ENCODE measurements at regions not wholly inside any gene's neighbourhood (a gene's known extent, or its start where the extent isn't known, plus 50 kb on each side); places are given as distances from the start of the nearest gene placed in this dataset.

GRCh38 chr13:79999601-80000000 lies 341.3 kb downstream of the SPRY2 start:
- Histone ChIP-seq H3K9ac (ENCODE audit: insufficient read length, low read depth) (no peak overlapping the region), H3K27me3 (ENCODE audit: insufficient read depth, insufficient read length) (no peaks in the 10 kb centered on the region), H3K4me3 (ENCODE audit: insufficient read length, low read depth) (no peak overlapping the region), H3K4me1 (ENCODE audit: insufficient read depth, insufficient read length) (no peaks in the 10 kb centered on the region), H3K9me3 (ENCODE audit: insufficient read depth, low read length) (peaks cover 10% of the 10 kb centered on the region; the same call in 1 of the 2 replicates), H3K36me3 (ENCODE audit: insufficient read depth, insufficient read length, low read length) (no peaks in the 10 kb centered on the region)
- no peak for TF ChIP-seq ZNF274 (IDR thresholded peaks at IDR 0.05; ENCODE audit: low read depth, low read length)
- TF ChIP-seq YY1 (IDR thresholded peaks at IDR 0.05; ENCODE audit: insufficient read depth, insufficient read length), result no peak
- no peak for TF ChIP-seq SUZ12 (IDR thresholded peaks at IDR 0.05; ENCODE audit: extremely low read depth, insufficient read depth, insufficient read length)
- DNase-seq (ENCODE audit: low read depth, low spot score), result no peak

GRCh38 chr13:79998381-79998880 lies 342.5 kb downstream of the SPRY2 start:
- no peak for TF ChIP-seq SUZ12 (IDR thresholded peaks at IDR 0.05; ENCODE audit: extremely low read depth, insufficient read depth, insufficient read length)
- no peak for TF ChIP-seq ZNF274 (IDR thresholded peaks at IDR 0.05; ENCODE audit: low read depth, low read length)
- TF ChIP-seq YY1 (IDR thresholded peaks at IDR 0.05; ENCODE audit: insufficient read depth, insufficient read length), result no peak
- DNase-seq (ENCODE audit: low read depth, low spot score), result no peak
- no peak overlapping the region for H3K4me3 ChIP-seq (ENCODE audit: insufficient read length, low read depth)
- no peak overlapping the region for H3K9ac ChIP-seq (ENCODE audit: insufficient read length, low read depth)
- H3K9me3 ChIP-seq (ENCODE audit: insufficient read depth, low read length), result peaks cover 10% of the 10 kb centered on the region; the same call in 1 of the 2 replicates
- H3K4me1 ChIP-seq (ENCODE audit: insufficient read depth, insufficient read length), result no peaks in the 10 kb centered on the region
- H3K27me3 ChIP-seq (ENCODE audit: insufficient read depth, insufficient read length), result no peaks in the 10 kb centered on the region
- H3K36me3 ChIP-seq (ENCODE audit: insufficient read depth, insufficient read length, low read length), result no peaks in the 10 kb centered on the region

- Histone ChIP-seq H3K9ac (ENCODE audit: insufficient read length, low read depth) (no peak overlapping the region), H3K27me3 (ENCODE audit: insufficient read depth, insufficient read length) (no peaks in the 10 kb centered on the region), H3K9me3 (ENCODE audit: insufficient read depth, low read length) (peaks cover 10% of the 10 kb centered on the region; the same call in 1 of the 2 replicates), H3K4me3 (ENCODE audit: insufficient read length, low read depth) (no peak overlapping the region), H3K36me3 (ENCODE audit: insufficient read depth, insufficient read length, low read length) (no peaks in the 10 kb centered on the region), H3K4me1 (ENCODE audit: insufficient read depth, insufficient read length) (no peaks in the 10 kb centered on the region)
- no peak for DNase-seq (ENCODE audit: low read depth, low spot score)
- TF ChIP-seq SUZ12 (IDR thresholded peaks at IDR 0.05; ENCODE audit: extremely low read depth, insufficient read depth, insufficient read length), result no peak
- TF ChIP-seq ZNF274 (IDR thresholded peaks at IDR 0.05; ENCODE audit: low read depth, low read length), result no peak
- no peak for TF ChIP-seq YY1 (IDR thresholded peaks at IDR 0.05; ENCODE audit: insufficient read depth, insufficient read length)
Observed at GRCh38 chr13:79997244-79997643, 343.7 kb downstream of the SPRY2 start.

GRCh38 chr13:79995334-79995733 lies 345.6 kb downstream of the SPRY2 start:
- no peaks in the 10 kb centered on the region for H3K27me3 ChIP-seq (ENCODE audit: insufficient read depth, insufficient read length)
- H3K9ac ChIP-seq (ENCODE audit: insufficient read length, low read depth), result no peak overlapping the region
- H3K4me3 ChIP-seq (ENCODE audit: insufficient read length, low read depth), result no peak overlapping the region
- H3K36me3 ChIP-seq (ENCODE audit: insufficient read depth, insufficient read length, low read length), result no peaks in the 10 kb centered on the region
- TF ChIP-seq SUZ12 (IDR thresholded peaks at IDR 0.05; ENCODE audit: extremely low read depth, insufficient read depth, insufficient read length) (no peak), YY1 (IDR thresholded peaks at IDR 0.05; ENCODE audit: insufficient read depth, insufficient read length) (no peak), ZNF274 (IDR thresholded peaks at IDR 0.05; ENCODE audit: low read depth, low read length) (no peak)
- DNase-seq (ENCODE audit: low read depth, low spot score), result peak; percentile 58
- H3K4me1 ChIP-seq (ENCODE audit: insufficient read depth, insufficient read length), result no peaks in the 10 kb centered on the region
- H3K9me3 ChIP-seq (ENCODE audit: insufficient read depth, low read length), result peaks cover 10% of the 10 kb centered on the region; the same call in 1 of the 2 replicates

GRCh38 chr13:79992111-79992510 lies 348.8 kb downstream of the SPRY2 start:
- DNase-seq (ENCODE audit: low read depth, low spot score), result no peak
- Histone ChIP-seq H3K4me3 (ENCODE audit: insufficient read length, low read depth) (no peak overlapping the region), H3K27me3 (ENCODE audit: insufficient read depth, insufficient read length) (no peaks in the 10 kb centered on the region), H3K9me3 (ENCODE audit: insufficient read depth, low read length) (peaks cover 7% of the 10 kb centered on the region; the same call in 1 of the 2 replicates), H3K36me3 (ENCODE audit: insufficient read depth, insufficient read length, low read length) (no peaks in the 10 kb centered on the region), H3K9ac (ENCODE audit: insufficient read length, low read depth) (no peak overlapping the region), H3K4me1 (ENCODE audit: insufficient read depth, insufficient read length) (no peaks in the 10 kb centered on the region)
- TF ChIP-seq ZNF274 (IDR thresholded peaks at IDR 0.05; ENCODE audit: low read depth, low read length) (no peak), YY1 (IDR thresholded peaks at IDR 0.05; ENCODE audit: insufficient read depth, insufficient read length) (no peak), SUZ12 (IDR thresholded peaks at IDR 0.05; ENCODE audit: extremely low read depth, insufficient read depth, insufficient read length) (no peak)

GRCh38 chr13:79990048-79990447 lies 350.9 kb downstream of the SPRY2 start:
- Histone ChIP-seq H3K4me1 (ENCODE audit: insufficient read depth, insufficient read length) (no peaks in the 10 kb centered on the region), H3K9ac (ENCODE audit: insufficient read length, low read depth) (no peak overlapping the region), H3K9me3 (ENCODE audit: insufficient read depth, low read length) (no peaks in the 10 kb centered on the region; the same call in 1 of the 2 replicates), H3K4me3 (ENCODE audit: insufficient read length, low read depth) (no peak overlapping the region), H3K36me3 (ENCODE audit: insufficient read depth, insufficient read length, low read length) (no peaks in the 10 kb centered on the region), H3K27me3 (ENCODE audit: insufficient read depth, insufficient read length) (no peaks in the 10 kb centered on the region)
- DNase-seq (ENCODE audit: low read depth, low spot score), result no peak
- TF ChIP-seq YY1 (IDR thresholded peaks at IDR 0.05; ENCODE audit: insufficient read depth, insufficient read length) (no peak), ZNF274 (IDR thresholded peaks at IDR 0.05; ENCODE audit: low read depth, low read length) (no peak), SUZ12 (IDR thresholded peaks at IDR 0.05; ENCODE audit: extremely low read depth, insufficient read depth, insufficient read length) (no peak)

- H3K4me1 ChIP-seq (ENCODE audit: insufficient read depth, insufficient read length), result no peaks in the 10 kb centered on the region
- no peak for DNase-seq (ENCODE audit: low read depth, low spot score)
Observed at GRCh38 chr13:79989217-79989661, 351.7 kb downstream of the SPRY2 start.

More at GRCh38 chr13:79989217-79989661, 351.7 kb downstream of the SPRY2 start:
- no peak overlapping the region for H3K4me3 ChIP-seq (ENCODE audit: insufficient read length, low read depth)
- no peak overlapping the region for H3K9ac ChIP-seq (ENCODE audit: insufficient read length, low read depth)
- H3K36me3 ChIP-seq (ENCODE audit: insufficient read depth, insufficient read length, low read length), result no peaks in the 10 kb centered on the region
- no peaks in the 10 kb centered on the region for H3K27me3 ChIP-seq (ENCODE audit: insufficient read depth, insufficient read length)
- no peaks in the 10 kb centered on the region; the same call in 1 of the 2 replicates for H3K9me3 ChIP-seq (ENCODE audit: insufficient read depth, low read length)
- TF ChIP-seq SUZ12 (IDR thresholded peaks at IDR 0.05; ENCODE audit: extremely low read depth, insufficient read depth, insufficient read length) (no peak), ZNF274 (IDR thresholded peaks at IDR 0.05; ENCODE audit: low read depth, low read length) (no peak), YY1 (IDR thresholded peaks at IDR 0.05; ENCODE audit: insufficient read depth, insufficient read length) (no peak)
